ENCODE measurements at regions not wholly inside any gene's neighbourhood (a gene's known extent, or its start where the extent isn't known, plus 50 kb on each side); places are given as distances from the start of the nearest gene placed in this dataset.

GRCh38 chr14:106094654-106095189 lies 568.3 kb downstream of the TMEM121 start:
- Histone ChIP-seq H3K36me3 (ENCODE audit: control insufficient read depth in 2 of 4, insufficient read depth in 4 of 4, low read length in 3 of 4) (no peaks in the 10 kb centered on the region), H3K23ac (ENCODE audit: insufficient read length) (no peak overlapping the region), H4K20me1 (replicated peaks in 1 of 2; ENCODE audit: control insufficient read depth in 1 of 2, insufficient read depth in 2 of 2, low read length in 2 of 2) (no peaks in the 10 kb centered on the region), H3K4me3 (ENCODE audit: extremely low read depth in 1 of 4, insufficient read depth in 2 of 4, low read depth in 3 of 4, low read length in 4 of 4) (no peak overlapping the region), H2BK5ac (ENCODE audit: low read depth, low read length) (no peak overlapping the region), H3K18ac (ENCODE audit: extremely low read depth, low read length) (no peak overlapping the region), H3K79me2 (ENCODE audit: control insufficient read depth in 1 of 2, insufficient read depth in 2 of 2, low read length in 2 of 2) (no peaks in the 10 kb centered on the region), H4K91ac (replicated peaks; ENCODE audit: insufficient read length, low read length) (no peak overlapping the region), H3K23me2 (ENCODE audit: low read depth, low read length) (no peaks in the 10 kb centered on the region), H3K27ac (ENCODE audit: low read depth, low read length) (no peak overlapping the region), H2BK12ac (ENCODE audit: low read depth, low read length) (no peak overlapping the region), H2BK20ac (ENCODE audit: low read length) (no peak overlapping the region), H4K8ac (ENCODE audit: extremely low read depth, insufficient read depth, low read length) (no peak overlapping the region), H3K27me3 (replicated peaks in 1 of 4; ENCODE audit: control insufficient read depth in 3 of 4, extremely low read depth in 1 of 4, insufficient read depth in 3 of 4, low read length in 3 of 4) (no peaks in the 10 kb centered on the region), H3K14ac (ENCODE audit: insufficient read length) (no peak overlapping the region), H3K56ac (replicated peaks; ENCODE audit: insufficient read length, low read depth, low read length) (no peak overlapping the region), H3K9ac (replicated peaks in 1 of 4; ENCODE audit: extremely low read depth in 1 of 4, low read depth in 3 of 4, low read length in 3 of 4) (no peak overlapping the region), H3K4me2 (ENCODE audit: insufficient read depth in 1 of 2, low read depth in 2 of 2, low read length in 2 of 2) (no peak overlapping the region), H3K79me1 (ENCODE audit: low read depth, low read length) (no peaks in the 10 kb centered on the region), H2AFZ (ENCODE audit: low read length) (no peak overlapping the region), H2AK5ac (ENCODE audit: low read depth, low read length) (no peak overlapping the region), H3K9me3 (ENCODE audit: insufficient read depth in 2 of 2, low read depth in 1 of 2, low read length in 1 of 2) (peaks cover 18 to 24% of the 10 kb centered on the region in 2 experiments; a peak in 3 of 4 replicates), H3K4me1 (replicated peaks in 1 of 4; ENCODE audit: control insufficient read depth in 3 of 4, insufficient read depth in 4 of 4, low read length in 3 of 4) (no peaks in the 10 kb centered on the region), H2BK120ac (replicated peaks; ENCODE audit: low read depth, low read length) (no peak overlapping the region), H2BK15ac (ENCODE audit: low read length) (no peak overlapping the region), H4K5ac (ENCODE audit: insufficient read length, low read depth, low read length) (no peak overlapping the region), H3K4ac (replicated peaks; ENCODE audit: insufficient read length, low read depth, low read length) (no peak overlapping the region)
- TF ChIP-seq CTCF (IDR thresholded peaks at IDR 0.05; ENCODE audit: control extremely low read depth in 1 of 3, insufficient read depth in 1 of 3, low read depth in 1 of 3, low read length in 3 of 3) (peak; percentile 16 to 98 (median 52)), RAD21 (IDR thresholded peaks at IDR 0.05 in 1 of 2, conservative IDR thresholded peaks at IDR 0.05 in 1 of 2; ENCODE audit: low read depth in 2 of 2, low read length in 2 of 2) (peak; percentile 29), E2F6 (IDR thresholded peaks at IDR 0.05) (no peak)
- DNase-seq (ENCODE audit: low read depth in 1 of 2, low spot score in 2 of 2), result peak in 1 of 2 experiments; percentile 48
- ChIA-PET CTCF (ENCODE audit: partially characterized antibody) (no interaction called here), POLR2A (ENCODE audit: partially characterized antibody) (no interaction called here)
- no peak for FAIRE-seq
- WGBS, 2 experiments (ENCODE audit: extremely low coverage in 1 of 2, insufficient coverage in 1 of 2, insufficient read length in 1 of 2, insufficient replicate concordance in 2 of 2, low coverage in 1 of 2, low lambda C conversion rate in 2 of 2, missing lambda C conversion rate in 1 of 2), result 64% methylated on average over 2 of the region's 11 CpGs; no CpG with 5 or more reads in 1 of the 2 experiments

Data from H1 (cell line).